Middle frontal gyrus (tissue), 1 donor: ENCODE measurements at regions not wholly inside any gene's neighbourhood (a gene's known extent, or its start where the extent isn't known, plus 50 kb on each side); places are given as distances from the start of the nearest gene placed in this dataset.
"Not testable (repeated sequence)": the region's sequence is repeated elsewhere in the genome, so short reads cannot be mapped to it uniquely, and the experiment has no call there.

ENCODE experiments used
- DNase-seq: peaks from one replicate; pipeline ENCODE4 v3.0.0-alpha.2; 2015; ENCODE audit warnings: low spot score; ENCODE audit errors: extremely low spot score

DNA sequence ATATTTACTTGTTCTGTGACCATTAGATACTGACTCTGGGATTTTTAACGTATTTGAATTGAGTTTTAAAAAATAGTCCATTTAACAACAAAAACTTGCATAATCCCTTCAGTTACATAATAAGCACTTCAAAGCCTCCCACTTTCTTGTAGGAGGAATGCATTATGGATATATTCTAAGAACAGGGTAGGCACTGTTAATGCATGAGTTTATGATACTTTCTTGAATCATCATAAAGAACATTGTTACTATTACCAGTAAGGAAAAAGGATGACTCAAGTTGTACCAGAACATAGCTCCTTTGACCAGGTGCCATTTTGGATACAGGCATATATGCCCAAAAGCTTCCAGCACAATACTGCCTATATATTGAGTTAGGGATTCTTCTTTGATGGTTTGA lies 671.4 kb downstream of the GALC start:
- no peak for DNase-seq

DNA sequence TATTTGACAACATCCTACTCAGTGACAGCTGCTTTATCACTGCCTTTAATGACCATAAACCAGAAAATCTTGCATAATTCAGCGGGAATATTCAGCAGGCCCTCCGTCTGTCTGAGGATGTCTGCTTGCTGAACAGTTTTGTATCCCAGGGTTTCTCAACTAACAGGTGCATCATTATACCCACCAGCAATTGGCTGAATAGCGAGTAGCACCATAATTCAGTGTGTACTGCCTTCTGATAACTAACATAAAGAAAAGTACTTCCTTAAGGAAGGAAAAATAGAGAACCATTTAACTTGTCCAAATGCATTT lies 680.1 kb downstream of the GALC start:
- no peak for DNase-seq

DNA sequence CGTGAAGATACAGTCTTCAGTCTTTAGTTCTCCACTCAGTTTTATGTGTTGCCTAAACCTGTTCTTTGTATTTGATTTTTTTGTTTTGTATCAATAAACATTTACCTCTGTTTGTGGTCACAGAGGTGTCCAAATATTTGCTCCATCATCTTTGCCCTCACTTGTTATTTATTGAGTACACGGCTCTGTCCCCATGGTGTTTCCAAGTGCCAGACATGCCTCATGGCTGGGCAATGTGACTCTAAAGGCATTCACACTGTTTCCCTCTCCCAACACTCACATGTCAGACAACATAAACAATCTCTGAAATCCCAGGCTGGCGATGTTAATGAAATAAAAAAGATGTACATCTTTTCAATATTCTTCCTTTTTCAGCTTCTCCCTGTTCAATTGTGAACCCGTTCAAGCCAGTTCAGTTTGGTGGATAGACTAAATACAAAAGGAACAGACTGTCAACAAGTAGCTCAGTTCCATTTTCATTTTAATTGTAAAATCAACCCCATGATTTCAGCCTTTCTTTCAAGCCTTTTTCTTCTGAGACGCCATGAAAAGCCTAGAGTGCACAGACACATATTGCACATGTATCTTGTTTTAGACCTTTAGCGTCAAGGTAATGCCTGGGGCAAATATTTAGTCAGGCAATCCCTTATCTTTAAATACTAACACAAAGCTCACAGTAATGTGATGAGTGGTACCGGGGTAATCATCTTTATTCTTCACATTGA lies 680.7 kb downstream of the GALC start:
- DNase-seq = no peak

DNA sequence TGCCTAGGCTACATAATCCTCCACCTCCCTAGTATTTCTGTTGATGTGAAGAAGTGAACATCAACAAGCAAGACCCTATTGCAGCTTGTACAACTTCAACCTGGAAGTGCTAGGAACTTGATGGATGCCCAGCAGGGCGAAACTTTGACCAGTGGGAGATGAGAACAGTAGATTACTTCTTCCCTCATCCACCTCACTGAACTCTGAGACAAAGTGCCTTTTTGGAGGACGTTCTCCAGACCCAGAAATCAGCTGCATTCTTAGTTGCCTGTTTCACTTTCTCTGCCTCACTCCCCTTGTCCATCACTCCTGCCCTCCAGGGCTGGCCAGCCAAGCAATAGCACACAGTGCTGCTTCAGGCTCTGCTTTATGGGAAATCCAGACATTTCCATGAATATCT lies 683.4 kb downstream of the GALC start:
- no peak for DNase-seq

DNA sequence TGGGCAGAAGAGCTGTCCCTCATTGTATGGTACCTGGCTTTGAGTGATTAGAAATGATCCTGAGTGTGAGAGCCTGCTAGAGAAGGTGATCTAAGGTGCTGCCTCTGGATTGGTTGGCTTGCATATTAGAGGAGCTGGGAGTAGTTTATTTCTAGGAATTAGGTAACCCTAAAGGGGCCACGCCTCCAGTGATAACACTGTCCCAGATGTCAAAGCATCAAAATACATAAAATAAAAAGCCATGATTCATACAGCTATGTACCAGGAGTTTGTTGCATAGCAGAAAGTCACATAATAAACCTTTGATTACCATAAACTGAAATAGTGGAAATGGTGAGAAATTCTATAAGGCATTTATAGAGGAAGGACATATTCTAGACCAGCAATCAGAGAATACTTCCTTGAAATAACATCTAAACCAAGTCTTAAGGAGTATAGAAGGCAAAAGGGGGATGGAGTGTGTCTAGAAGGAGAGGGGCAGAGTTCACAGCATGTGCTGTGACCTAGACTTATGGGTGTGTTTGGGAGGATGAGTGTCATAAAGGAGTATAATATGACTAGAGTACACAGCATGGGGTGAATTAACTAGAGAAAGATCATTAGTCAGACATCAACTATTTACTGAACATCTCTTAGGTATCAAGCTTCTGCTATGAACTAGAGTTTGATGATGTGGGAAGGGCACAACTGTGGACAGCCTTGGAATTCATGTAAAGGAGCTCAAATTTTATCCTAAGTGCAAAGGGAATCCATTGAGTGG lies 686.4 kb downstream of the GALC start:
- DNase-seq = no peak

DNA sequence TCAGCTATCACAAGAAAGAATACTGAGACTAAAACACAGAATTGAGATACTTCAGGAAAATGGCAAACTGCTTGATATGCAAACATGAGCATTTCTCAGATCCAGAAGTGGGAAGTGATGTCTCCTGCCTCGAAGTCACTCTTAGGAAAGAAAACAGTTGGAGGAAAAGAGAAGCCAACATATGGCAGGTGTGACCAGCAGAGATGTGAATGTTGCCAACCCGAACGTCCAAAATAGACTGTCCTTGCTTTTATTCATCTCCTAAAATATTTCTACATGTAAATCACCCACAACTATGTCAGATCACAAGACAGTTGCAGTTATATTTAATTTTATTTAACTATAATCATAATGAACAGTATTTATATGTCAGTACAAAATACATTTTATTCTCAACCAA lies 687.6 kb downstream of the GALC start:
- DNase-seq = no peak

DNA sequence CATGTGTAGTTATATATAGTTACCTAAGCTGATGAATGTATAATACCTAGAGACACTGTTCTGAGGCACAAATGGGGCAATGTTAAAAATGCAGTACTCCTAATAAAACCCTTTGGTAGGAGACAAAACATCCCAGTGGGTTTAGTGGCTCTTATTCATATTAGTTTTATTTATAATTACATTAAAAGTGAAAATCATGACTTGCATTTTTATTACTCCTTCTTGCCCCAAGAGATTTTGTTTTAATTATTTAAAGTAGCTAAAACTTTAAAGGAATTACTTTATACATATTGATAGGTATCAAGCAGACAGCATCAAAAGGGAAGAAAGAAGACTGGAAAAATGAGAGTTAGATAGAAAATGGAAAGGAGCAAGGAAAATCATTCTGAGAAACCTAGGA lies 688.6 kb downstream of the GALC start:
- no peak for DNase-seq

DNA sequence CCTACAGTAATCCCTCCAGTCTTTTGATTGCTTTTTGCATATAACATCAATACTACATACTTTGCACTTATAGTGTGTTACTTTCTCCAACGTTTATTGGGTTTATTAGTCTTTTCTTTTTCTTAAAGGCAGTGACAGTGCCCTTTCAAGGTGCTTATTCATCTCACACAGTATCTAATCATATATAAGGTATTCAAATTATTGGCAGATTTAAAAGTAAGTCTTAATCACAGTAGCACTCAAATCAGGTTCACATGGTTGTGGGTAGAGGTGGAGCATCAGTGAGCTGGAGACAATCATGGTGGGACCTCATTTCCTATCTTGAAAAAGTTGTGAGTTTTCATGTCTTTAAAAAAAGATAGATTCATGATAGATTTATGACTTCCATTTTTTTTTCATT lies 706.2 kb downstream of the GALC start:
- DNase-seq = no peak

DNA sequence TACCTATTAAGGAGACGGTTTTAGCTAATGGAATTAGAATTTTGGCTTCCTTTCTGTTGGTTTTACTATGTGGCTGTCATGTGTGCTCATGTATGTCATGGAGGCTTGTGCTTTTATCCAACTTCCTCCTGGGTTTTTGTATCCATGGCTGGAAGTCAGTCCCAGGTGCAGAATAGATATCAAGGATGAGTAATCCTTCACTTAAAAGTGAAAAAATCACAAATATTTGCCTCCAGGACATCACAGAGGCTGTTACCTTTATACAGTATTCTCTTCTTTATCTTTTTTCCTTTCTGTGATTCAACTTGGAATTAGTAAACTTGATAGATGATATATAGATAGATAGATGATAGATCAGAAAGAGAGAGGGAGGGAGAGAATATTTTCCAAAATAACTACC lies 706.8 kb downstream of the GALC start:
- DNase-seq = no peak

DNA sequence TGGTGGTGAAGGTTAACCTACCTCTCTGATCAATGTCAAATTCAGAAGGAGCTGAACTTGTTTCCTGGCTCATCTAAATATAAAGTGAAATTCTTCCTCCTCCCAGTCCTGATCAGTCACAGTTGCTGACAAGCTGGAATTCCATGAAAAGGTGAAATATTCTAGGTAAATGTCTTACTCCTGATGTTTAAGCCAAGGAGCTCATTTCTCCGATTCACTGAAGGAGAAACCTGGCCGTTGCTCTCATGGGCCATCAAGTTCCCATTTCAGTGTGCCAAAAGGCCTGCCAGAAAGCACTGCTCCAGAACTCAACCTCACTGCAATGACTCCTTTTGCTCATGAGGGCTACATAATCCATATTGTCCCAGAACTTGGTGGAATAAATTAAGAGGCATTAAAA lies 707.5 kb downstream of the GALC start:
- DNase-seq = no peak

DNA sequence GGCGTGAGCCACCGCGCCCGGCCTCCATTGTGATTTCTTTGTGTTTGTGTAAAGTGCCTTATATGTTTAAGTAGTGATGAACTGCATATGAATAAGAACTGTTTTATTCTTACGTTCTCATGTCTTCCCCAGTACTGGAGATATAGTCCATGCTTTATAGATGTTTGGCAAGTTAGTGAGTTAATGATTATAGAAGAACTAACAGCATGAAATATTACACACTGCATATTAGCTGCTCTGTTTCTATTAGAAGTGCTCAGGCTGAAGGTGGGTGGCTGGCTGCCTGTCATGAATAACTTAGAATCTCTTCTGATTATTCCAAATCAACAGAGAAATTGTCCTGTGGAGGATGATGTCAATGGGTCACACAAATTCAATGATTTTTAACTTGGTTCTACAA lies 709.4 kb downstream of the GALC start:
- no peak for DNase-seq

DNA sequence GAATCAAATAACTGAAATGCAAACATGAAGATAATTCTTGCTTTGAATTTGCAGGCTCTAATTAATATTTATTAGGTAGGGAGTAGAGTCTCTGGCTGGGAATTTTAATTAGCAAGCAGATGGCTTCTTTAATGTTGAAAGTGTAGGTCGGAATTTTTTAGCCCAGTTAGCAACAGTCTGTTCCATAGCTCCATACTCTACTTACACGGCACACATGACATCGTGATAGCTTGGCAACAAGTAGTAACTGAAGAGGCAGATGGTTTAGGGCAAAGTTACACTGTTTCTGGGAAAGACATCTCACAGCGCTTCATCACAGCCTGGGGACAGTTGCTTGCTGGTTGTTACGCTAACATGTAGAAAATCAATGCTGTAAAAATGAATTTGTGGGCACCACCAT lies 710.7 kb downstream of the GALC start:
- DNase-seq = no peak

DNA sequence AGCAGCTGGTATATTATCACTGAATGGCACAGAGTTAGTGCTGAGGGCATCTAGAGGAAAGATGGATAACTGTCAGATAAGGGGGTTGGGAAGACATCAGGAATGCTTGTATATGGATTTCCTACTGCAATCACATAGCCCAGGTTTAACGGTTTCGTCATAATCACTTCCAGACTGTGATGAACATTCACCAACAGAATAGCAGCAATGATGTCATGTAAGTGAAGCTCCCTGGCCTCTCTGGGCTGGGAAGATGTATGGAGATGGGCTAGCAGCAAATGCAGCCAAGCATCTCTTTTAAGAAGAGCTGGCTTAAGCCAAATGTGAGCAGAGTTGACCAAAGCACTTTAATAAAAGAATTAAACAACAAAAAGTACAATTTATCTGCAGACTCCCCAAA lies 714.6 kb downstream of the GALC start:
- no peak for DNase-seq

DNA sequence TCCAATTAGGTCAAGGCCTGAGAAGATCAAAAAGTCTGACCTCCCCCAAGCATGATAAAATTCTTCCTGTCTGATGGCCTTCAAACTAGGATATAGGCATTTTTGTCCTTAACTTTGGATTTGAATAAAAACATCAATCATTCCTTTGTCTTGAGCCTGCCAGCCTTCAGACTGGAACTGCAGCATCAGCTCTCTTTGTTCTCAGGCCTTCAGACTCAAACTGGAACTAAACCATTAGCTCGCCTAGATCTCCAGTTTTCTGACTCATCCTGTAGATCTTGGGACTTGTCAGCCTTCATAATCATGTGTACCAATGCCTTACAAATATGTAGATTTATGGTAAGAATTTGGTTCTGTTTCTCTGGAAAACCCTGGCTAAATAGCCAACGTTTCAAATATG lies 721.7 kb downstream of the GALC start:
- no peak for DNase-seq

DNA sequence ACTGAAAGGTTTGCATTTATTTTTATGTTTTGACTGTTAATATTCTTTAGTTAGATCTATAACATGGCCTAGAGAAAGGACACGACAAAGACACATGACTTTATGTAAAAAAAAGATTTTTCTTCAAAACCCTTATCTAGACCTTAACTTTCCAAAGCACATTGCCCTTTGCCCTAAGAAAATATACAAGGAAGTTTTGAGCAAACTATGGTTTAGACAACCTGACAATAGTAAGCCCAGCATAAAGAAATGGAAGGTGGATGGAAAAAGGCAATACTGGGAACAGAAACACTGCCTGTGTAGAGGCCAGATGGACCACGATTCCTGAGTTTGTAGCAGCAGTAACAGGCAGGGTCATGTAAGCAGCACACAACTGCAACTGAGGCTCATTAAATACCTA lies 724.0 kb downstream of the GALC start:
- no peak for DNase-seq

DNA sequence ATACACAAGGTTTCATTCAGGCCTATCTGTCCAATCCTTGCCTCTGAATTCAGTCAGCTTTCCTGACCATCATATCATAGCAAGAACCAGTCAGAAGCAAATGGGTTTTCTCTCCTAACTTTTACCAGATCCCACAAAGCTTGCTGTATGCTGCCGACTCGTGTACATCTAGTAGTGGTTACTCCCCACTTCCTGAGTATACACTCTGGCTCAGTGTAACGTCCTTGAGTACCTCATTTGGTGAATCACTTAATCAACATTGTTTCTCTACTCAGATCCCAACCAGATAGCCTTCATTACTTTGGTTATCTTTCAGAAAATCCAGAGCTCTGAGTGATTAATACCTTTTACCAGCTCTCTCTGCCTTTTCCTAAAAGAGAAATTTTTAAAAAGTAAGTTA lies 728.2 kb downstream of the GALC start:
- no peak for DNase-seq

DNA sequence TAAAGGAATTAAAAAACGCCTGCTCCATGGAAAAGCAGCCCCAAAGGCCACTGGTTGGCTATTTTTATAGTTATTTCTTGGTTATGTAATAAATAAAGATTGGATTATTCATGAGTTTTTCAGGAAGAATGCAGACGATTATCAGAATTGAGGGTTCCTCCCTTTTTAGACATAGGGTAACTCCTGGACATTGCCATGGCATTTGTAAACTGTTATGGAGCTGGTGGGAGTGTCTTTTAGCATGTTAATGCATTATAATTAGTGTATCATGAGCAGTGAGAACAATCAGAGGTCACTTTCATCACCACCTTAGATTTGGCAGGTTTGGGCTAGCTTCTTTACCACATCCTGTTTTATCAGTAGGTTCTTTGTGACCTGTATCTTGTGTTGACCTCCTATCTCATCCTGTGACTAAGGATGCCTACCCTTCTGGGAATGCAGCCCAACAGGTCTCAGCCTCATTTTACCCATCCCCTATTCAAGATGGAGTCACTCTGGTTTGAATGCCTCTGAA lies 728.7 kb downstream of the GALC start:
- DNase-seq = no peak

DNA sequence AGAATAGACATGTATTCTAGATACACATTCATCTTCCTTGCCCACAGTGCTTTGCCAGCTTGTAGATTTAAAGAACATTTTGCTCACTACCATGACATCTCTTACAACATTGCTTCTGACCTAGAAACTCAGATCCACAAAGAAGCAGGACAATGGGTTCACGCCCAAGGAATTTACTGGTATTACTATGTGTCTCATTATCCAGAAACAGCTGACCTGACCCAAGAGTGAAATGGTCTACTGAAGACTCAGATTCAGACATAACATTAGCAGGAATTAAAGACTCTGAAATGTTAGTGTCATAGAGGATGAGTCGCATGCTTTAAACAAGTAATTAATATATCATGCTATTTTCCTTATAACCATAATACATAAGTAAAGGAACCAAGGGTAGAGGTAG lies 731.4 kb downstream of the GALC start:
- no peak for DNase-seq

DNA sequence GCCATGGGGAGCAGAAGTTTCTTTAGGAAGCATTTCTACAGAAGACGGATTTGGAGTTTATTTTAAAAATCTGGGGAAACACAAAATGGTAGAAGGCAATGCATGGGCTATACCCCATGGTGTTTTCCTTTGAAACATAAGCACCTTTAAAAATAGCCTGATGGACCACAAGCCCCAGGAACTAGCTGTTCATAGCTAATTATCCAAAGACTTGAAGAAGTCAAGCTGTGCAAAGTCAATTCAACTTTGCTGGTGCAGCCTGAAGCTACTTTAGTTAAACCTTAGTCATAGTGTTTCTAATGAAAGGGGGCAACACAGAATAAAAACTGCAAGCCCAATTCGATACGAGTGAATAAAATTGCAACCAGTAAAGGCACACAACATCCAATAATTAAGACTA lies 732.5 kb downstream of the GALC start:
- DNase-seq = no peak

DNA sequence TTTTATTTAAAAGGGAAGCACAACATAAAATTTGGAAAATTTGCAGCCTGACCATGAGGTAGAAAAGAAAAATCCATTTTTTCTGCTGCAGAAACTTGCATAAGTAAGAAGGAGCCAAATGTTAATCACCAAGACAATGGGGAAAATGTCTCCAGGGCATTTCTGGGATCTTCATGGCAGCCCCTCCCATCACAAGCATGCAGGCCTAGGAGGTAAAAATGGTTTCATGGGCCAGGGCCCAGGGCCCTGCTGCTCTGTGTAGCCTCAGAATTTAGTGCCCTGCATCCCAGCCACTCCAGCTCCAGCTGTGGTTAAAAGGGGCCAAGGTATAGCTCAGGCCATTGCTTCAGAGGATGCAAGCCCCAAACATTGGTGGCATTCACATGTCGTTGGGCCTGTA lies 735.6 kb downstream of the GALC start:
- DNase-seq = no peak

DNA sequence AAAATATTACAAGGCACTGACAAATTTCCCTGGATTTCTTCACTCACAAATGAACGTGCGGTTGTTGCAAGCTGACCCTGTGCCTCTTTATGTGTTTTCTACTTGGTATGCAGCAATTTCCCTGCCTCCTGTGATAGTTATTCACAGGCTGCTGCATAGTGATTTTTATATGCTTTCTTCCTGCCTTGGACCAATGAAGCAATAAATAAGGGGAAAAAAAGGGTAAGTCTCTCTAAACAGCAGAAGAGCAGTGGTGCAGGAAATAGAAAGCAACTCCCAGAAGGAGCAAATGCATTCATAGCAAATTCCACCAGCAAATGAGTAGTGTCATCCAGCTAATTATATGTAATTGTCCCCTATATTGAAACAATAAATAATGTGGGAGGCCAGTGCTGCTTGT lies 737.9 kb downstream of the GALC start:
- no peak for DNase-seq

DNA sequence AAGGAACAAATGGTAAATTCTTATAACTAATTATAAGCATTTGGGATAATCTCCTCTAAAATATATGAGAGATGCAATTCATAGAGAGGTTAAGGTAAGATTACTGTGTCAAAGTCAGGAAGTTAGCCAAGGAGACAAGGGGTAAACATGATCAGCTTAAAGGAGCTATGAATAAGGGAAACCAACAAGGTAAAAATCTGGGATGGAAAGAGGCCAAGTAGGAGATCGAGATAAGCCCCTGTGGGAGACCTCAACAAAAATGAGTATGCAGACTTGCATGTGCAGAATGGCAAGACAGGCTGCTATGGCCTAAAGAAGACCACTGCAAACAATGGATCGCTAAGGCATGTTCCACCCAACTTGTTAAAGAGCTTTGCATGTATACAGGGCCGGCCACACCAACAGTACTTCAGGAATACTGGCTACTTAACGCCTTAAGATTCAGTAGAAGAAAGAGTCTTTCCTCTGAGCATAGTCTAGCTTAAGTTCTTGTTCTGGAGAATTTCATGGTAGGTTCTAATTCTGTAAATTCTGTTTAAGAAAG lies 738.6 kb downstream of the GALC start:
- DNase-seq = no peak

DNA sequence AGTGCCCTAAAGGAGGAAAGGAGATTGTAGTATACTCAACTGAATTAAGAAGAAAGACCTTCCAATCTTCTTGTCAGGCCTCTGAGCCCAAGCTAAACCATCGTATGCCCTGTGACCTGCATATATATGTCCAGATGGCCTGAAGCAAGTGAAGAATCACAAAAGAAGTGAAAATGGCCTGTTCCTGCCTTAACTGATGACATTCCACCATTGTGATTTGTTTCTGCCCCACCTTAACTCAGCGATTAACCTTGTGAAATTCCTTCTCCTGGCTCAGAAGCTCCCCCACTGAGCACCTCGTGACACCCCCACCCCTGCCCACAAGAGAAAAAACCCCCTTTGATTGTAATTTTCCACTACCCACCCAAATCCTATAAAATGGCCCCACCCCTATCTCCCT lies 739.2 kb downstream of the GALC start:
- not testable (repeated sequence) for DNase-seq
